CD8-positive, alpha-beta memory T cell (primary cell): ENCODE measurements at regions not wholly inside any gene's neighbourhood (a gene's known extent, or its start where the extent isn't known, plus 50 kb on each side); places are given as distances from the start of the nearest gene placed in this dataset.
"Not testable (repeated sequence)": the region's sequence is repeated elsewhere in the genome, so short reads cannot be mapped to it uniquely, and the experiment has no call there.

Experiments
- CTCF ChIA-PET: fragments of 350-600 bp; sonication (Branson Sonifier 250); formaldehyde crosslinking; loops from one replicate; lab custom pipeline; 2021; ENCODE audit warnings: antibody characterized with exemption; lab: Charles Lee
- POLR2A ChIA-PET: fragments of 350-600 bp; sonication (Branson Sonifier 250); formaldehyde crosslinking; loops from one replicate; lab custom pipeline; 2021; ENCODE audit warnings: antibody characterized with exemption; lab: Charles Lee
- DNase-seq, 5 donors: peaks; one replicate each; pipeline versions ENCODE4 v3.0.0 to v3.0.0-alpha.2; 2020 to 2022; ENCODE audit warnings: mixed read lengths in 1 of 5
- H3K27ac ChIP-seq: one replicate; pipeline ENCODE4 v1.7.0; 2013; ENCODE audit warnings: low read depth, mild to moderate bottlenecking, low read length, moderate library complexity
- H3K27me3 ChIP-seq: 2 replicates; pipeline ENCODE4 v1.7.0; 2013; ENCODE audit warnings: low read length, mild to moderate bottlenecking; ENCODE audit not compliant: insufficient read depth, poor library complexity, severe bottlenecking
- H3K36me3 ChIP-seq: 2 replicates; pipeline ENCODE4 v1.7.0; 2013; ENCODE audit warnings: mild to moderate bottlenecking, low read length, moderate library complexity; ENCODE audit not compliant: insufficient read depth
- H3K4me1 ChIP-seq: 2 replicates; pipeline ENCODE4 v1.7.0; 2013; ENCODE audit warnings: mild to moderate bottlenecking, low read length, moderate library complexity; ENCODE audit not compliant: insufficient read depth
- H3K4me3 ChIP-seq: 2 replicates; pipeline ENCODE4 v1.7.0; 2013; ENCODE audit warnings: mild to moderate bottlenecking, low read length
- H3K9me3 ChIP-seq: 2 replicates; pipeline ENCODE4 v1.7.0; 2013; ENCODE audit warnings: mild to moderate bottlenecking, low read length
- H3K27ac Mint-ChIP-seq, 8 donors: one replicate each; pipeline ENCODE4 v1.8.0; 2020 to 2021; ENCODE audit warnings: mixed read lengths in 8 of 8, mild to moderate bottlenecking in 6 of 8, inconsistent platforms in 3 of 8, moderate library complexity in 3 of 8
- H3K27me3 Mint-ChIP-seq, 2 donors: one replicate each; pipeline ENCODE4 v1.8.0; 2020 to 2021; ENCODE audit warnings: mixed read lengths in 2 of 2, mild to moderate bottlenecking in 1 of 2, moderate library complexity in 1 of 2
- H3K36me3 Mint-ChIP-seq, 3 donors: one replicate each; pipeline ENCODE4 v1.8.0; 2020 to 2021; ENCODE audit warnings: mixed read lengths in 3 of 3, inconsistent platforms in 1 of 3, mild to moderate bottlenecking in 1 of 3
- H3K4me1 Mint-ChIP-seq, 3 donors: one replicate each; pipeline ENCODE4 v1.8.0; 2020 to 2021; ENCODE audit warnings: mixed read lengths in 3 of 3, inconsistent platforms in 1 of 3, mild to moderate bottlenecking in 1 of 3
- H3K4me3 Mint-ChIP-seq, 7 donors: one replicate each; pipeline ENCODE4 v1.8.0; 2020 to 2021; ENCODE audit warnings: mixed read lengths in 7 of 7, mild to moderate bottlenecking in 6 of 7, moderate library complexity in 4 of 7, inconsistent platforms in 2 of 7
- H3K9me3 Mint-ChIP-seq, 5 donors: one replicate each; pipeline ENCODE4 v1.8.0; 2020 to 2022; ENCODE audit warnings: mixed read lengths in 5 of 5, mild to moderate bottlenecking in 3 of 5, moderate library complexity in 2 of 5, inconsistent platforms in 1 of 5

- H3K4me3 Mint-ChIP-seq = not testable (repeated sequence)
- peaks cover 0 to 15% (median 10%) of the 10 kb centered on the region in 5 donors for H3K9me3 Mint-ChIP-seq
Measured at GRCh38 chr17:77623321-77623720, 335.2 kb upstream of the TNRC6C start.

GRCh38 chr17:77628035-77628434 is 330.5 kb upstream of the TNRC6C start:
- H3K27me3 ChIP-seq = no peaks in the 10 kb centered on the region
- no peaks in the 10 kb centered on the region for H3K9me3 ChIP-seq
- no peak for DNase-seq
- Mint-ChIP-seq H3K4me1 (no peaks in the 10 kb centered on the region), H3K4me3 (peak overlapping the region in 1 of 7 donors; percentile 41), H3K27me3 (peaks cover 5 to 22% of the 10 kb centered on the region in 2 donors), H3K27ac (no peak overlapping the region), H3K9me3 (peaks cover 0 to 15% (median 13%) of the 10 kb centered on the region in 5 donors), H3K36me3 (peaks cover 0 to 12% (median 0%) of the 10 kb centered on the region in 3 donors)
- no peaks in the 10 kb centered on the region for H3K36me3 ChIP-seq
- H3K27ac ChIP-seq = no peak overlapping the region
- POLR2A ChIA-PET = no interaction called here
- no peak overlapping the region for H3K4me3 ChIP-seq
- CTCF ChIA-PET = interaction anchor here (1.1 to 1.3 kb wide), 2 partner anchors 9 to 17 kb away, joined by 3 read pairs; no protein-coding TSS in a partner anchor
- H3K4me1 ChIP-seq = no peaks in the 10 kb centered on the region

More at GRCh38 chr17:77623321-77623720, 335.2 kb upstream of the TNRC6C start:
- H3K27me3 ChIP-seq, POLR2A ChIA-PET, H3K36me3 ChIP-seq, H3K4me3 ChIP-seq, DNase-seq, H3K9me3 ChIP-seq, H3K27ac ChIP-seq, CTCF ChIA-PET, H3K27ac Mint-ChIP-seq, H3K4me1 ChIP-seq: not testable (repeated sequence)
- H3K4me1 Mint-ChIP-seq = peaks cover 6 to 12% (median 9%) of the 10 kb centered on the region in 3 donors
- peaks cover 0 to 12% (median 0%) of the 10 kb centered on the region in 3 donors for H3K36me3 Mint-ChIP-seq
- peaks cover 2 to 14% of the 10 kb centered on the region in 2 donors for H3K27me3 Mint-ChIP-seq

GRCh38 chr17:77629284-77629683 is 329.2 kb upstream of the TNRC6C start:
- peaks cover 0 to 12% (median 0%) of the 10 kb centered on the region in 3 donors for H3K36me3 Mint-ChIP-seq
- H3K27me3 Mint-ChIP-seq = peaks cover 5 to 25% of the 10 kb centered on the region in 2 donors
- CTCF ChIA-PET = interaction anchor here (1.1 kb wide), 1 partner anchor 16 kb away, joined by 3 read pairs; no protein-coding TSS in a partner anchor
- H3K27me3 ChIP-seq, H3K27ac ChIP-seq, DNase-seq, H3K4me3 Mint-ChIP-seq, H3K27ac Mint-ChIP-seq, H3K4me1 Mint-ChIP-seq, H3K9me3 ChIP-seq, H3K4me1 ChIP-seq, H3K36me3 ChIP-seq, H3K4me3 ChIP-seq: not testable (repeated sequence)
- H3K9me3 Mint-ChIP-seq = peaks cover 0 to 15% (median 13%) of the 10 kb centered on the region in 5 donors
- POLR2A ChIA-PET = interaction anchor here (0.5 to 0.7 kb wide), 2 partner anchors 633 to 1097 kb away, joined by 4 to 7 read pairs; no protein-coding TSS in a partner anchor

GRCh38 chr17:77631307-77631706 is 327.2 kb upstream of the TNRC6C start:
- H3K27me3 ChIP-seq = no peaks in the 10 kb centered on the region

GRCh38 chr17:77632619-77633018 is 325.9 kb upstream of the TNRC6C start:
- POLR2A ChIA-PET = no interaction called here
- no peaks in the 10 kb centered on the region for H3K4me1 ChIP-seq
- no peak overlapping the region for H3K4me3 ChIP-seq
- Mint-ChIP-seq H3K27me3 (peaks cover 5 to 18% of the 10 kb centered on the region in 2 donors), H3K4me3 (no peak overlapping the region), H3K27ac (no peak overlapping the region), H3K4me1 (no peaks in the 10 kb centered on the region), H3K36me3 (peaks cover 0 to 5% (median 4%) of the 10 kb centered on the region in 3 donors), H3K9me3 (peaks cover 0 to 5% (median 4%) of the 10 kb centered on the region in 5 donors)
- no peaks in the 10 kb centered on the region for H3K27me3 ChIP-seq
- no peaks in the 10 kb centered on the region for H3K9me3 ChIP-seq
- CTCF ChIA-PET = interaction anchor here (1.1 kb wide), 1 partner anchor 12 kb away, joined by 4 read pairs; no protein-coding TSS in a partner anchor
- DNase-seq = no peak
- no peak overlapping the region for H3K27ac ChIP-seq
- H3K36me3 ChIP-seq = no peaks in the 10 kb centered on the region

More at GRCh38 chr17:77631307-77631706, 327.2 kb upstream of the TNRC6C start:
- DNase-seq = no peak
- Histone ChIP-seq H3K9me3 (no peaks in the 10 kb centered on the region), H3K4me3 (no peak overlapping the region), H3K36me3 (no peaks in the 10 kb centered on the region), H3K4me1 (no peaks in the 10 kb centered on the region), H3K27ac (no peak overlapping the region)
- ChIA-PET POLR2A (no interaction called here), CTCF (interaction anchor here (0.6 to 0.9 kb wide), 2 partner anchors 14 to 56 kb away, joined by 3 read pairs; no protein-coding TSS in a partner anchor)
- Mint-ChIP-seq H3K4me3 (no peak overlapping the region), H3K36me3 (peaks cover 0 to 12% (median 4%) of the 10 kb centered on the region in 3 donors), H3K4me1 (no peaks in the 10 kb centered on the region), H3K27me3 (peaks cover 5 to 21% of the 10 kb centered on the region in 2 donors), H3K27ac (no peak overlapping the region), H3K9me3 (peaks cover 0 to 15% (median 13%) of the 10 kb centered on the region in 5 donors)

- H3K4me3 Mint-ChIP-seq = no peak overlapping the region
Measured at GRCh38 chr17:77634710-77635109, 323.8 kb upstream of the TNRC6C start.

GRCh38 chr17:77635176-77635575 is 323.3 kb upstream of the TNRC6C start:
- H3K27ac Mint-ChIP-seq = peak overlapping the region in 1 of 8 donors; percentile 42
- POLR2A ChIA-PET = no interaction called here
- H3K4me3 ChIP-seq = no peak overlapping the region
- no peak overlapping the region for H3K27ac ChIP-seq
- no peaks in the 10 kb centered on the region for H3K36me3 ChIP-seq
- H3K27me3 Mint-ChIP-seq = peaks cover 0 to 19% of the 10 kb centered on the region in 2 donors
- DNase-seq = no peak
- no peaks in the 10 kb centered on the region for H3K4me1 ChIP-seq
- H3K4me1 Mint-ChIP-seq = no peaks in the 10 kb centered on the region
- H3K4me3 Mint-ChIP-seq = no peak overlapping the region
- no peaks in the 10 kb centered on the region for H3K9me3 Mint-ChIP-seq
- no peaks in the 10 kb centered on the region for H3K9me3 ChIP-seq
- CTCF ChIA-PET = no interaction called here
- H3K36me3 Mint-ChIP-seq = peaks cover 0 to 4% (median 0%) of the 10 kb centered on the region in 3 donors
- H3K27me3 ChIP-seq = no peaks in the 10 kb centered on the region

More at GRCh38 chr17:77634710-77635109, 323.8 kb upstream of the TNRC6C start:
- Histone ChIP-seq H3K9me3 (no peaks in the 10 kb centered on the region), H3K27ac (no peak overlapping the region), H3K27me3 (no peaks in the 10 kb centered on the region), H3K4me3 (no peak overlapping the region), H3K36me3 (no peaks in the 10 kb centered on the region), H3K4me1 (no peaks in the 10 kb centered on the region)
- Mint-ChIP-seq H3K9me3 (no peaks in the 10 kb centered on the region), H3K4me1 (no peaks in the 10 kb centered on the region), H3K27me3 (peaks cover 0 to 17% of the 10 kb centered on the region in 2 donors), H3K27ac (no peak overlapping the region), H3K36me3 (peaks cover 0 to 4% (median 0%) of the 10 kb centered on the region in 3 donors)
- no peak for DNase-seq
- CTCF ChIA-PET = no interaction called here
- POLR2A ChIA-PET = no interaction called here

GRCh38 chr17:77635785-77636184 is 322.7 kb upstream of the TNRC6C start:
- Mint-ChIP-seq H3K27ac (peak overlapping the region in 3 of 8 donors; percentile 38 to 74 (median 57)), H3K27me3 (peaks cover 2 to 23% of the 10 kb centered on the region in 2 donors)
- H3K4me3 ChIP-seq, H3K9me3 Mint-ChIP-seq, H3K36me3 Mint-ChIP-seq, H3K27me3 ChIP-seq, H3K4me1 ChIP-seq, H3K4me3 Mint-ChIP-seq, CTCF ChIA-PET, H3K36me3 ChIP-seq, H3K9me3 ChIP-seq, H3K27ac ChIP-seq, DNase-seq, H3K4me1 Mint-ChIP-seq: not testable (repeated sequence)
- POLR2A ChIA-PET = interaction anchor here (0.8 kb wide), 1 partner anchor 9 kb away, joined by 3 read pairs; no protein-coding TSS in a partner anchor
